CD14-positive monocyte (primary cell): ENCODE measurements at regions not wholly inside any gene's neighbourhood (a gene's known extent, or its start where the extent isn't known, plus 50 kb on each side); places are given as distances from the start of the nearest gene placed in this dataset.

ENCODE experiments used
- DNase-seq, 3 donors: peaks; one replicate each; pipeline ENCODE4 v3.0.0-alpha.2; 2011 to 2022
- H2AFZ ChIP-seq: 2 replicates; pipeline ENCODE4 v1.6.0; 2012; ENCODE audit warnings: mild to moderate bottlenecking, low read depth, low read length, inconsistent platforms; ENCODE audit not compliant: insufficient read depth, poor library complexity, severe bottlenecking
- H3K27ac ChIP-seq, 2 donors: 1 replicate in 1 of 2; 2 replicates in 1 of 2; pipeline ENCODE4 v1.5.1; 2012 to 2013; ENCODE audit warnings: low read length in 2 of 2, control low read depth in 1 of 2, inconsistent platforms in 1 of 2, low read depth in 1 of 2, mild to moderate bottlenecking in 1 of 2
- H3K27me3 ChIP-seq, 2 donors: one replicate each; pipeline versions ENCODE4 v1.6.0 to v1.6.1; 2011 to 2013; ENCODE audit warnings: low read length in 2 of 2; ENCODE audit not compliant: control insufficient read depth in 2 of 2, insufficient read depth in 2 of 2
- H3K36me3 ChIP-seq, 2 donors: replicated peaks in 1 of 2; 1 replicate in 1 of 2; 2 replicates in 1 of 2; pipeline versions ENCODE4 v1.5.1 to v1.6.1; 2012 to 2013; ENCODE audit warnings: low read length in 2 of 2, control low read depth in 1 of 2, inconsistent platforms in 1 of 2, mild to moderate bottlenecking in 1 of 2; ENCODE audit not compliant: insufficient read depth in 2 of 2, control insufficient read depth in 1 of 2
- H3K4me1 ChIP-seq, 2 donors: 1 replicate in 1 of 2; 2 replicates in 1 of 2; pipeline versions ENCODE4 v1.5.1 to v1.6.1; 2012 to 2013; ENCODE audit warnings: low read length in 2 of 2, control low read depth in 1 of 2, inconsistent platforms in 1 of 2, mild to moderate bottlenecking in 1 of 2, moderate library complexity in 1 of 2; ENCODE audit not compliant: insufficient read depth in 2 of 2, control insufficient read depth in 1 of 2
- H3K4me2 ChIP-seq: replicated peaks from 2 replicates; pipeline ENCODE3; 2012; ENCODE audit warnings: low read length, moderate library complexity, mild to moderate bottlenecking; ENCODE audit not compliant: poor library complexity, severe bottlenecking; ENCODE audit errors: extremely low read depth
- H3K4me3 ChIP-seq, 3 experiments: fragments of 200-600 bp in 1 of 3; sonication (generic) in 1 of 3; replicated peaks in 1 of 3; 1 replicate in 2 of 3; 2 replicates in 1 of 3; pipeline ENCODE4 v1.5.1; 2011 to 2013; ENCODE audit warnings: low read length in 3 of 3, mild to moderate bottlenecking in 3 of 3, control low read depth in 2 of 3, low read depth in 2 of 3, inconsistent platforms in 1 of 3, moderate library complexity in 1 of 3
- H3K79me2 ChIP-seq: 2 replicates; pipeline ENCODE4 v1.6.0; 2012; ENCODE audit warnings: mild to moderate bottlenecking, control low read depth, inconsistent platforms, low read length, moderate library complexity; ENCODE audit not compliant: insufficient read depth
- H3K9ac ChIP-seq: 2 replicates; pipeline ENCODE4 v1.6.0; 2017; ENCODE audit warnings: low read length, mild to moderate bottlenecking; ENCODE audit not compliant: insufficient read depth, poor library complexity, severe bottlenecking
- H3K9me3 ChIP-seq, 2 donors: replicated peaks in 1 of 2; 1 replicate in 1 of 2; 2 replicates in 1 of 2; pipeline versions ENCODE4 v1.5.1 to v1.6.1; 2012 to 2013; ENCODE audit warnings: low read length in 2 of 2, control low read depth in 1 of 2; ENCODE audit not compliant: control insufficient read depth in 1 of 2, insufficient read depth in 1 of 2
- H4K20me1 ChIP-seq: 2 replicates; pipeline ENCODE4 v1.6.0; 2012; ENCODE audit warnings: mild to moderate bottlenecking, low read length, control low read depth, moderate library complexity; ENCODE audit not compliant: insufficient read depth
- H3K27ac Mint-ChIP-seq, 7 donors: one replicate each; pipeline ENCODE4 v1.8.0; 2020; ENCODE audit warnings: mild to moderate bottlenecking in 7 of 7, mixed read lengths in 7 of 7, moderate library complexity in 6 of 7, inconsistent platforms in 2 of 7
- H3K27me3 Mint-ChIP-seq, 3 donors: one replicate each; pipeline ENCODE4 v1.8.0; 2021 to 2022; ENCODE audit warnings: low read depth in 3 of 3, mild to moderate bottlenecking in 3 of 3, mixed read lengths in 3 of 3, moderate library complexity in 3 of 3, inconsistent platforms in 1 of 3
- H3K36me3 Mint-ChIP-seq, 2 donors: one replicate each; pipeline ENCODE4 v1.8.0; 2020; ENCODE audit warnings: mixed read lengths in 2 of 2, inconsistent platforms in 1 of 2, mild to moderate bottlenecking in 1 of 2
- H3K4me1 Mint-ChIP-seq: one replicate; pipeline ENCODE4 v1.8.0; 2020; ENCODE audit warnings: mild to moderate bottlenecking, mixed read lengths
- H3K4me3 Mint-ChIP-seq, 2 donors: one replicate each; pipeline ENCODE4 v1.8.0; 2020; ENCODE audit warnings: mild to moderate bottlenecking in 2 of 2, mixed read lengths in 2 of 2, moderate library complexity in 1 of 2
- H3K9me3 Mint-ChIP-seq, 7 donors: one replicate each; pipeline ENCODE4 v1.8.0; 2020 to 2022; ENCODE audit warnings: mixed read lengths in 7 of 7, mild to moderate bottlenecking in 6 of 7, moderate library complexity in 6 of 7, inconsistent platforms in 2 of 7
- CTCF ChIP-seq: fragments of 200-600 bp; IDR thresholded peaks from one replicate; pipeline ENCODE4 v1.8.0; 2022; ENCODE audit warnings: antibody characterized with exemption, mild to moderate bottlenecking
- WGBS: methylation state at CpG from one replicate; pipeline ENCODE4 v1.1.5; 2013; ENCODE audit warnings: missing lambda C conversion rate; ENCODE audit not compliant: insufficient coverage; 5-methylcytosine and 5-hydroxymethylcytosine counted together
- intact Hi-C, 2 donors: fragments of 100-400 bp; cut with micrococcal nuclease; formaldehyde crosslinking; loops; one replicate each; pipeline versions ENCODE4 v1.15.0 to v1.15.1; 2023

GRCh38 chr21:16589006-16589898 lies 859.5 kb downstream of the USP25 start:
- no peak overlapping the region for H3K27ac Mint-ChIP-seq
- Histone ChIP-seq H2AFZ (no peak overlapping the region), H3K4me3 (no peak overlapping the region), H4K20me1 (no peaks in the 10 kb centered on the region), H3K27ac (no peak overlapping the region), H3K79me2 (no peaks in the 10 kb centered on the region), H3K4me2 (no peak overlapping the region), H3K4me1 (peaks cover 5 to 13% of the 10 kb centered on the region in 2 donors), H3K9ac (no peak overlapping the region), H3K27me3 (no peaks in the 10 kb centered on the region), H3K9me3 (no peaks in the 10 kb centered on the region), H3K36me3 (no peaks in the 10 kb centered on the region)
- no peak for TF ChIP-seq CTCF
- DNase-seq, result no peak
- WGBS, result no CpG with 5 or more reads among the region's 7 CpGs
- intact Hi-C loops, result no loop called here
- H3K4me1 Mint-ChIP-seq, result no peaks in the 10 kb centered on the region
- H3K9me3 Mint-ChIP-seq, result peaks cover 0 to 2% (median 0%) of the 10 kb centered on the region in 7 donors
- H3K4me3 Mint-ChIP-seq, result no peak overlapping the region
- peaks cover 0 to 1% (median 0%) of the 10 kb centered on the region in 3 donors for H3K27me3 Mint-ChIP-seq
- no peaks in the 10 kb centered on the region for H3K36me3 Mint-ChIP-seq

GRCh38 chr21:16590186-16590585 lies 860.4 kb downstream of the USP25 start:
- H3K27me3 ChIP-seq, result no peaks in the 10 kb centered on the region
- no peaks in the 10 kb centered on the region for H3K27me3 Mint-ChIP-seq
- H3K9ac ChIP-seq, result no peak overlapping the region
- H3K27ac ChIP-seq, result no peak overlapping the region
- intact Hi-C loops, result no loop called here
- H3K36me3 Mint-ChIP-seq, result no peaks in the 10 kb centered on the region
- H3K4me1 Mint-ChIP-seq, result no peaks in the 10 kb centered on the region
- H3K9me3 ChIP-seq, result no peaks in the 10 kb centered on the region
- TF ChIP-seq CTCF, result no peak
- H3K4me1 ChIP-seq, result peaks cover 5 to 13% of the 10 kb centered on the region in 2 donors
- no peaks in the 10 kb centered on the region for H3K79me2 ChIP-seq
- no peak overlapping the region for H2AFZ ChIP-seq
- H3K27ac Mint-ChIP-seq, result no peak overlapping the region
- H3K9me3 Mint-ChIP-seq, result peaks cover 0 to 2% (median 0%) of the 10 kb centered on the region in 7 donors
- 83% methylated on average over 1 of the region's 5 CpGs for WGBS
- no peaks in the 10 kb centered on the region for H3K36me3 ChIP-seq
- H3K4me3 Mint-ChIP-seq, result no peak overlapping the region
- H4K20me1 ChIP-seq, result no peaks in the 10 kb centered on the region
- DNase-seq, result no peak
- no peak overlapping the region for H3K4me2 ChIP-seq
- H3K4me3 ChIP-seq, result no peak overlapping the region
